Erythroblast (primary cell): ENCODE measurements at regions not wholly inside any gene's neighbourhood (a gene's known extent, or its start where the extent isn't known, plus 50 kb on each side); places are given as distances from the start of the nearest gene placed in this dataset.

Source experiments
- GATA1 ChIP-seq: IDR thresholded peaks from 2 replicates; pipeline ENCODE4 v1.6.1; 2011; ENCODE audit warnings: low read depth, mild to moderate bottlenecking, control low read depth, low read length, moderate library complexity
- POLR2A ChIP-seq: IDR thresholded peaks from 2 replicates; pipeline ENCODE4 v1.6.1; 2011; ENCODE audit warnings: mild to moderate bottlenecking, low read length

DNA sequence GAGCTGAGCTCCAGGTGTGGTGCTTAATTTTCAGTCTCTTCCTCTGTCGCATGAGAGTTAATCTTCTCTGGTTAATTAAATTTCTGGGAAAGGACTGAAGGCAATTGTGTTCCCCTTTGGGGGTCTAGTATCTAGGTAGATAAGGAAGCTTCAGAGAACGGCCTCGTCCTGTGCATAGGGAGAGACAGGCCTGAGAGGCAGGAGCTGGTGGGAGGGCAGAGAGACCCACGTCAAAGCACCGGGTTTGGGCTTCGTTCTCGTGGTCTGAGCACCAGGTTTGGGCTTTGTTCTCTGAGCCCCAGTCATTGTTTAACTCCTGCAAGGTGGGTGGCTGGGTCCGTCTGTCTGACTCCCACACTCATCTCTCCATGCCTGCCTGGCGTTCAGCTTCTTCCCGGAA is 160.8 kb upstream of the PITRM1 start:
- no peak for TF ChIP-seq POLR2A
- no peak for TF ChIP-seq GATA1
